Fibroblast of lung (primary cell): ENCODE measurements at regions not wholly inside any gene's neighbourhood (a gene's known extent, or its start where the extent isn't known, plus 50 kb on each side); places are given as distances from the start of the nearest gene placed in this dataset.

Experiments
- DNase-seq, 2 donors: peaks; one replicate each; pipeline versions ENCODE4 v3.0.0 to v3.0.0-alpha.2; 2010; ENCODE audit warnings: low read depth in 2 of 2
- H2AFZ ChIP-seq: 2 replicates; pipeline ENCODE4 v1.5.1; 2012; ENCODE audit warnings: low read length, control low read depth, inconsistent platforms
- H3K27ac ChIP-seq: 2 replicates; pipeline ENCODE4 v1.5.1; 2011; ENCODE audit warnings: low read length, control low read depth; ENCODE audit not compliant: insufficient read depth
- H3K27me3 ChIP-seq: 2 replicates; pipeline ENCODE4 v1.5.1; 2011; ENCODE audit warnings: mild to moderate bottlenecking, low read length; ENCODE audit not compliant: control insufficient read depth, insufficient read depth
- H3K36me3 ChIP-seq: 2 replicates; pipeline ENCODE4 v1.5.1; 2011; ENCODE audit warnings: low read length; ENCODE audit not compliant: control insufficient read depth, insufficient read depth
- H3K4me1 ChIP-seq: 2 replicates; pipeline ENCODE4 v1.5.1; 2011; ENCODE audit warnings: low read length; ENCODE audit not compliant: control insufficient read depth, insufficient read depth; ENCODE audit errors: extremely low read depth
- H3K4me2 ChIP-seq: 2 replicates; pipeline ENCODE4 v1.5.1; 2011; ENCODE audit warnings: low read length, control low read depth; ENCODE audit not compliant: insufficient read depth; ENCODE audit errors: extremely low read depth
- H3K4me3 ChIP-seq, 4 experiments: fragments of 200-600 bp in 1 of 4; sonication (generic) in 1 of 4; replicated peaks in 1 of 4; 2 replicates each; pipeline ENCODE4 v1.5.1; 2011 to 2016; ENCODE audit warnings: low read length in 4 of 4, low read depth in 3 of 4, mild to moderate bottlenecking in 3 of 4, control low read depth in 2 of 4, inconsistent platforms in 1 of 4, mixed read lengths in 1 of 4; ENCODE audit not compliant: insufficient read depth in 1 of 4; ENCODE audit errors: control extremely low read depth in 1 of 4
- H3K79me2 ChIP-seq: 2 replicates; pipeline ENCODE4 v1.5.1; 2012; ENCODE audit warnings: mild to moderate bottlenecking, low read length, inconsistent platforms; ENCODE audit not compliant: control insufficient read depth, insufficient read depth
- H3K9ac ChIP-seq: 2 replicates; pipeline ENCODE4 v1.5.1; 2011; ENCODE audit warnings: mild to moderate bottlenecking, low read length, control low read depth; ENCODE audit not compliant: insufficient read depth
- H3K9me3 ChIP-seq: 2 replicates; pipeline ENCODE4 v1.5.1; 2012; ENCODE audit warnings: low read depth, low read length; ENCODE audit not compliant: control insufficient read depth, insufficient read depth
- H4K20me1 ChIP-seq: 2 replicates; pipeline ENCODE4 v1.5.1; 2011; ENCODE audit warnings: low read length; ENCODE audit not compliant: control insufficient read depth, insufficient read depth; ENCODE audit errors: extremely low read depth
- EZH2 ChIP-seq: IDR thresholded peaks from 2 replicates; pipeline ENCODE4 v1.5.1; 2012; ENCODE audit warnings: low read length, control low read depth, mild to moderate bottlenecking; ENCODE audit errors: missing control alignments
- TF ChIP-seq, protein P1 (sequence below), 2 donors: IDR thresholded peaks in 1 of 2; conservative IDR thresholded peaks in 1 of 2; 1 replicate in 1 of 2; 2 replicates in 1 of 2; pipeline ENCODE4 v1.5.1; 2011 to 2012; ENCODE audit warnings: low read length in 2 of 2, control low read depth in 1 of 2, inconsistent platforms in 1 of 2, low read depth in 1 of 2, mild to moderate bottlenecking in 1 of 2

- H3K27me3 ChIP-seq = no peaks in the 10 kb centered on the region
- no peak overlapping the region for H3K27ac ChIP-seq
- H3K79me2 ChIP-seq = no peaks in the 10 kb centered on the region
- H3K36me3 ChIP-seq = no peaks in the 10 kb centered on the region
- no peak for DNase-seq
- H3K4me3 ChIP-seq = no peak overlapping the region
- no peaks in the 10 kb centered on the region for H4K20me1 ChIP-seq
- H3K4me1 ChIP-seq = no peaks in the 10 kb centered on the region
- H3K9ac ChIP-seq = no peak overlapping the region
- no peaks in the 10 kb centered on the region for H3K9me3 ChIP-seq
- no peak overlapping the region for H2AFZ ChIP-seq
- TF ChIP-seq, protein P1, sequence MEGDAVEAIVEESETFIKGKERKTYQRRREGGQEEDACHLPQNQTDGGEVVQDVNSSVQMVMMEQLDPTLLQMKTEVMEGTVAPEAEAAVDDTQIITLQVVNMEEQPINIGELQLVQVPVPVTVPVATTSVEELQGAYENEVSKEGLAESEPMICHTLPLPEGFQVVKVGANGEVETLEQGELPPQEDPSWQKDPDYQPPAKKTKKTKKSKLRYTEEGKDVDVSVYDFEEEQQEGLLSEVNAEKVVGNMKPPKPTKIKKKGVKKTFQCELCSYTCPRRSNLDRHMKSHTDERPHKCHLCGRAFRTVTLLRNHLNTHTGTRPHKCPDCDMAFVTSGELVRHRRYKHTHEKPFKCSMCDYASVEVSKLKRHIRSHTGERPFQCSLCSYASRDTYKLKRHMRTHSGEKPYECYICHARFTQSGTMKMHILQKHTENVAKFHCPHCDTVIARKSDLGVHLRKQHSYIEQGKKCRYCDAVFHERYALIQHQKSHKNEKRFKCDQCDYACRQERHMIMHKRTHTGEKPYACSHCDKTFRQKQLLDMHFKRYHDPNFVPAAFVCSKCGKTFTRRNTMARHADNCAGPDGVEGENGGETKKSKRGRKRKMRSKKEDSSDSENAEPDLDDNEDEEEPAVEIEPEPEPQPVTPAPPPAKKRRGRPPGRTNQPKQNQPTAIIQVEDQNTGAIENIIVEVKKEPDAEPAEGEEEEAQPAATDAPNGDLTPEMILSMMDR (conservative IDR thresholded peaks at IDR 0.05 in 1 of 2, IDR thresholded peaks at IDR 0.05 in 1 of 2; ENCODE audit: low read depth in 1 of 2, low read length in 2 of 2) = no peak
- TF ChIP-seq EZH2 = no peak
- no peak overlapping the region for H3K4me2 ChIP-seq
Measured at GRCh38 chr9:31776471-31776870, 608.0 kb upstream of the ACO1 start.

- Histone ChIP-seq H3K27me3 (no peaks in the 10 kb centered on the region), H3K4me1 (no peaks in the 10 kb centered on the region), H3K4me3 (no peak overlapping the region), H3K9ac (no peak overlapping the region), H3K4me2 (no peak overlapping the region), H3K36me3 (no peaks in the 10 kb centered on the region), H3K9me3 (no peaks in the 10 kb centered on the region), H4K20me1 (no peaks in the 10 kb centered on the region), H3K27ac (no peak overlapping the region), H3K79me2 (no peaks in the 10 kb centered on the region), H2AFZ (no peak overlapping the region)
- no peak for TF ChIP-seq EZH2
- TF ChIP-seq, protein P1 (conservative IDR thresholded peaks at IDR 0.05 in 1 of 2, IDR thresholded peaks at IDR 0.05 in 1 of 2; ENCODE audit: low read depth in 1 of 2, low read length in 2 of 2) = no peak
- DNase-seq = no peak
Measured at GRCh38 chr9:31783491-31783890, 601.0 kb upstream of the ACO1 start.

- Histone ChIP-seq H3K27ac (no peak overlapping the region), H3K4me3 (no peak overlapping the region), H3K4me1 (no peaks in the 10 kb centered on the region), H4K20me1 (no peaks in the 10 kb centered on the region), H3K36me3 (no peaks in the 10 kb centered on the region), H3K27me3 (no peaks in the 10 kb centered on the region), H3K9ac (no peak overlapping the region), H3K79me2 (no peaks in the 10 kb centered on the region), H3K4me2 (no peak overlapping the region), H2AFZ (no peak overlapping the region), H3K9me3 (no peaks in the 10 kb centered on the region)
- no peak for DNase-seq
- TF ChIP-seq, protein P1 (conservative IDR thresholded peaks at IDR 0.05 in 1 of 2, IDR thresholded peaks at IDR 0.05 in 1 of 2; ENCODE audit: low read depth in 1 of 2, low read length in 2 of 2) = no peak
- no peak for TF ChIP-seq EZH2
Measured at GRCh38 chr9:31790720-31791119, 593.7 kb upstream of the ACO1 start.
